Neural cell (in vitro differentiated cells): ENCODE measurements at regions not wholly inside any gene's neighbourhood (a gene's known extent, or its start where the extent isn't known, plus 50 kb on each side); places are given as distances from the start of the nearest gene placed in this dataset.

Experiments used
- H2AFZ ChIP-seq: fragments of 200-600, 300-800 bp; sonication (generic), shearing (Covaris generic); 2 replicates; pipeline ENCODE4 v1.6.0; 2014; ENCODE audit warnings: low read depth, mild to moderate bottlenecking, antibody characterized with exemption, low read length, moderate library complexity
- H3F3A ChIP-seq: fragments of 200-600 bp; shearing (Covaris generic); 2 replicates; pipeline ENCODE4 v1.6.1; 2016; ENCODE audit warnings: mild to moderate bottlenecking, moderate library complexity, mixed read lengths, antibody characterized with exemption, low read length; ENCODE audit not compliant: insufficient read depth, poor library complexity, severe bottlenecking
- H3K27ac ChIP-seq: fragments of 200-600, 300-800 bp; sonication (generic), shearing (Covaris generic); 2 replicates; pipeline ENCODE4 v1.5.1; 2014; ENCODE audit warnings: mild to moderate bottlenecking, low read length, moderate library complexity
- H3K27me3 ChIP-seq: fragments of 300-800, 200-600 bp; sonication (generic), shearing (Covaris generic); 2 replicates; pipeline ENCODE4 v1.6.0; 2014; ENCODE audit warnings: mild to moderate bottlenecking, low read depth, low read length, moderate library complexity; ENCODE audit not compliant: insufficient read depth
- H3K36me3 ChIP-seq: fragments of 300-800, 200-600 bp; sonication (generic), shearing (Covaris generic); 2 replicates; pipeline ENCODE4 v1.5.1; 2014; ENCODE audit warnings: mild to moderate bottlenecking, antibody characterized with exemption, low read length, moderate library complexity; ENCODE audit not compliant: insufficient read depth
- H3K4me2 ChIP-seq: fragments of 300-800, 200-600 bp; sonication (generic), shearing (Covaris generic); 2 replicates; pipeline ENCODE4 v1.6.0; 2014; ENCODE audit warnings: mild to moderate bottlenecking, low read length
- H3K4me3 ChIP-seq: fragments of 300-800, 200-600 bp; sonication (generic), shearing (Covaris generic); 2 replicates; pipeline ENCODE4 v1.5.1; 2014; ENCODE audit warnings: mild to moderate bottlenecking, low read length, moderate library complexity
- H3K79me2 ChIP-seq: fragments of 200-600 bp; shearing (Covaris generic); replicated peaks from 2 replicates; pipeline ENCODE4 v1.6.0; 2014; ENCODE audit warnings: mild to moderate bottlenecking, low read length, moderate library complexity; ENCODE audit not compliant: insufficient read depth
- H3K9ac ChIP-seq: fragments of 300-800, 200-600 bp; sonication (generic), shearing (Covaris generic); 2 replicates; pipeline ENCODE4 v1.6.1; 2016; ENCODE audit warnings: mild to moderate bottlenecking, low read length, mixed read lengths
- H3K9me2 ChIP-seq: fragments of 200-600 bp; shearing (Covaris generic); 2 replicates; pipeline ENCODE4 v1.6.1; 2016; ENCODE audit warnings: mild to moderate bottlenecking, low read length, mixed read lengths; ENCODE audit not compliant: insufficient read depth
- H3K9me3 ChIP-seq: fragments of 200-600, 300-800 bp; sonication (generic), shearing (Covaris generic); 2 replicates; pipeline ENCODE4 v1.6.1; 2016; ENCODE audit warnings: mild to moderate bottlenecking, mixed run types, low read length, moderate library complexity, mixed read lengths
- H4K20me1 ChIP-seq: fragments of 200-600 bp; shearing (Covaris generic); 2 replicates; pipeline ENCODE4 v1.6.1; 2016; ENCODE audit warnings: mild to moderate bottlenecking, mixed run types; ENCODE audit not compliant: insufficient read depth
- EP300 ChIP-seq: fragments of 450-650 bp; conservative IDR thresholded peaks from 2 replicates; pipeline ENCODE4 v1.6.1; 2014; ENCODE audit warnings: antibody characterized with exemption, mild to moderate bottlenecking, moderate library complexity; ENCODE audit not compliant: poor library complexity, severe bottlenecking
- EZH2 ChIP-seq: fragments of 200-600, 300-800 bp; shearing (Covaris generic), sonication (generic); IDR thresholded peaks from 2 replicates; pipeline ENCODE4 v1.6.1; 2014; ENCODE audit warnings: antibody characterized with exemption, low read length, borderline replicate concordance, mild to moderate bottlenecking; ENCODE audit not compliant: insufficient read depth, poor library complexity, severe bottlenecking
- MXI1 ChIP-seq: fragments of 450-650 bp; conservative IDR thresholded peaks from 2 replicates; pipeline ENCODE4 v1.6.1; 2014; ENCODE audit warnings: antibody characterized with exemption, mild to moderate bottlenecking; ENCODE audit not compliant: poor library complexity, severe bottlenecking
- POLR2AphosphoS5 ChIP-seq: IDR thresholded peaks from 2 replicates; pipeline ENCODE4 v1.6.1; 2012
- RAD21 ChIP-seq: fragments of 450-650 bp; conservative IDR thresholded peaks from 2 replicates; pipeline ENCODE4 v1.6.1; 2014; ENCODE audit warnings: antibody characterized with exemption, mild to moderate bottlenecking, moderate library complexity
- SMC3 ChIP-seq: fragments of 450-650 bp; conservative IDR thresholded peaks from 2 replicates; pipeline ENCODE4 v1.6.1; 2014; ENCODE audit warnings: antibody characterized with exemption, mild to moderate bottlenecking, moderate library complexity; ENCODE audit not compliant: poor library complexity
- TAF1 ChIP-seq: IDR thresholded peaks from 2 replicates; pipeline ENCODE4 v1.6.1; 2012; ENCODE audit warnings: low read depth
- TF ChIP-seq, protein P1 (sequence below): IDR thresholded peaks from 2 replicates; pipeline ENCODE4 v1.6.1; 2012; ENCODE audit warnings: borderline replicate concordance
- TF ChIP-seq, protein P2 (sequence below): fragments of 450-650 bp; IDR thresholded peaks from 2 replicates; pipeline ENCODE4 v1.5.1; 2014; ENCODE audit warnings: antibody characterized with exemption, mild to moderate bottlenecking, moderate library complexity; ENCODE audit not compliant: poor library complexity, severe bottlenecking

DNA sequence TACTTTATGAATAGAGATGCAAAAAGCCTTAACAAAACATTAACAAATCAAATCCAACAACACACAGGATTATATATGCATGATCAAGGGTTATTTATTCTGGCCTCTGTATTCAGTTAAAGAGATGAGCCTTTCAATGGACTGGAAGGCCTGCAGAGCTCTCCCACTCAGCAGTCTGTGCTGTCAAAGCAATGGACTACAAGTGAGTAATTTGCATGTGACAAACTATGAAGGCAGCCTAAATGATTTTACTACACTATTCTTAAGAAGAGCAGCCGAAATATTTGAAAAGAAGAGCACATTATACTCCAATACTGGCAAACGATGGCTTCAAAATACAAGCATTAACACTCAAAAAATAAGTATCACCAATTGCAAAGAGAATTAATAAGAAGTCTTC, 250.4 kb upstream of the HSFY2 start:
- H3K36me3 ChIP-seq, result no peaks in the 10 kb centered on the region
- TF ChIP-seq RAD21 (no peak), EP300 (no peak), EZH2 (no peak), TAF1 (no peak), SMC3 (no peak), POLR2AphosphoS5 (no peak), MXI1 (no peak)
- TF ChIP-seq, protein P1, sequence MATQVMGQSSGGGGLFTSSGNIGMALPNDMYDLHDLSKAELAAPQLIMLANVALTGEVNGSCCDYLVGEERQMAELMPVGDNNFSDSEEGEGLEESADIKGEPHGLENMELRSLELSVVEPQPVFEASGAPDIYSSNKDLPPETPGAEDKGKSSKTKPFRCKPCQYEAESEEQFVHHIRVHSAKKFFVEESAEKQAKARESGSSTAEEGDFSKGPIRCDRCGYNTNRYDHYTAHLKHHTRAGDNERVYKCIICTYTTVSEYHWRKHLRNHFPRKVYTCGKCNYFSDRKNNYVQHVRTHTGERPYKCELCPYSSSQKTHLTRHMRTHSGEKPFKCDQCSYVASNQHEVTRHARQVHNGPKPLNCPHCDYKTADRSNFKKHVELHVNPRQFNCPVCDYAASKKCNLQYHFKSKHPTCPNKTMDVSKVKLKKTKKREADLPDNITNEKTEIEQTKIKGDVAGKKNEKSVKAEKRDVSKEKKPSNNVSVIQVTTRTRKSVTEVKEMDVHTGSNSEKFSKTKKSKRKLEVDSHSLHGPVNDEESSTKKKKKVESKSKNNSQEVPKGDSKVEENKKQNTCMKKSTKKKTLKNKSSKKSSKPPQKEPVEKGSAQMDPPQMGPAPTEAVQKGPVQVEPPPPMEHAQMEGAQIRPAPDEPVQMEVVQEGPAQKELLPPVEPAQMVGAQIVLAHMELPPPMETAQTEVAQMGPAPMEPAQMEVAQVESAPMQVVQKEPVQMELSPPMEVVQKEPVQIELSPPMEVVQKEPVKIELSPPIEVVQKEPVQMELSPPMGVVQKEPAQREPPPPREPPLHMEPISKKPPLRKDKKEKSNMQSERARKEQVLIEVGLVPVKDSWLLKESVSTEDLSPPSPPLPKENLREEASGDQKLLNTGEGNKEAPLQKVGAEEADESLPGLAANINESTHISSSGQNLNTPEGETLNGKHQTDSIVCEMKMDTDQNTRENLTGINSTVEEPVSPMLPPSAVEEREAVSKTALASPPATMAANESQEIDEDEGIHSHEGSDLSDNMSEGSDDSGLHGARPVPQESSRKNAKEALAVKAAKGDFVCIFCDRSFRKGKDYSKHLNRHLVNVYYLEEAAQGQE, result no peak
- TF ChIP-seq, protein P2, sequence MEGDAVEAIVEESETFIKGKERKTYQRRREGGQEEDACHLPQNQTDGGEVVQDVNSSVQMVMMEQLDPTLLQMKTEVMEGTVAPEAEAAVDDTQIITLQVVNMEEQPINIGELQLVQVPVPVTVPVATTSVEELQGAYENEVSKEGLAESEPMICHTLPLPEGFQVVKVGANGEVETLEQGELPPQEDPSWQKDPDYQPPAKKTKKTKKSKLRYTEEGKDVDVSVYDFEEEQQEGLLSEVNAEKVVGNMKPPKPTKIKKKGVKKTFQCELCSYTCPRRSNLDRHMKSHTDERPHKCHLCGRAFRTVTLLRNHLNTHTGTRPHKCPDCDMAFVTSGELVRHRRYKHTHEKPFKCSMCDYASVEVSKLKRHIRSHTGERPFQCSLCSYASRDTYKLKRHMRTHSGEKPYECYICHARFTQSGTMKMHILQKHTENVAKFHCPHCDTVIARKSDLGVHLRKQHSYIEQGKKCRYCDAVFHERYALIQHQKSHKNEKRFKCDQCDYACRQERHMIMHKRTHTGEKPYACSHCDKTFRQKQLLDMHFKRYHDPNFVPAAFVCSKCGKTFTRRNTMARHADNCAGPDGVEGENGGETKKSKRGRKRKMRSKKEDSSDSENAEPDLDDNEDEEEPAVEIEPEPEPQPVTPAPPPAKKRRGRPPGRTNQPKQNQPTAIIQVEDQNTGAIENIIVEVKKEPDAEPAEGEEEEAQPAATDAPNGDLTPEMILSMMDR, result no peak
- H3K79me2 ChIP-seq, result no peaks in the 10 kb centered on the region
- no peak overlapping the region for H3K9ac ChIP-seq
- H2AFZ ChIP-seq, result no peak overlapping the region
- H3K27ac ChIP-seq, result no peak overlapping the region
- no peaks in the 10 kb centered on the region for H3K27me3 ChIP-seq
- H3K9me3 ChIP-seq, result no peaks in the 10 kb centered on the region
- H3K4me3 ChIP-seq, result no peak overlapping the region
- H3F3A ChIP-seq, result no peaks in the 10 kb centered on the region
- no peaks in the 10 kb centered on the region for H4K20me1 ChIP-seq
- H3K9me2 ChIP-seq, result no peaks in the 10 kb centered on the region
- no peak overlapping the region for H3K4me2 ChIP-seq

DNA sequence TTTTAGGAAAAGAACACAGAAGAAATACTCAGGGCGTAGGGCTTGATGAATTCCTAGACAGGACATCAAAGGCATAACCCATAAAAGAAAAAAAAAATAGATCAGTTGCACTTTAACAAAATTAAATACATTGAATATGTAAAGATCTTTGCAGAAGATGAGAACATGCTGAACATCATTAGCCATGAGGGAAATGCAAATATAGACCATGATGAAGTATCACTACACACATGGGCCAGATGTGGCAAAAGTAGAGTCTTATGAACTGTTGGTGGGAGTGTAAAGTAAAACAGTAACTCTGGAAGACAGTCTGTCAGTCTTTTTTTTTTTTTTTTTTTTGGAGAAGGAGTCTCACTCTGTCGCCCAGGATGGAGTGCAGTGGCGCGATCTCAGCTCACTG, 246.7 kb upstream of the HSFY2 start:
- no peak overlapping the region for H3K9ac ChIP-seq
- H3K27ac ChIP-seq, result no peak overlapping the region
- no peak overlapping the region for H3K4me2 ChIP-seq
- H3K9me3 ChIP-seq, result no peaks in the 10 kb centered on the region
- H2AFZ ChIP-seq, result no peak overlapping the region
- no peaks in the 10 kb centered on the region for H3F3A ChIP-seq
- no peaks in the 10 kb centered on the region for H3K79me2 ChIP-seq
- TF ChIP-seq, protein P1, result no peak
- TF ChIP-seq EZH2 (no peak), SMC3 (no peak), POLR2AphosphoS5 (no peak), MXI1 (no peak), TAF1 (no peak), EP300 (no peak), RAD21 (no peak)
- TF ChIP-seq, protein P2, result no peak
- no peaks in the 10 kb centered on the region for H3K36me3 ChIP-seq
- H4K20me1 ChIP-seq, result no peaks in the 10 kb centered on the region
- H3K27me3 ChIP-seq, result no peaks in the 10 kb centered on the region
- no peaks in the 10 kb centered on the region for H3K9me2 ChIP-seq
- H3K4me3 ChIP-seq, result no peak overlapping the region
